ENCODE measurements at regions not wholly inside any gene's neighbourhood (a gene's known extent, or its start where the extent isn't known, plus 50 kb on each side); places are given as distances from the start of the nearest gene placed in this dataset.

- TF ChIP-seq CTCF (IDR thresholded peaks at IDR 0.05) (no peak), POLR2A (IDR thresholded peaks at IDR 0.05) (no peak)
These were observed 52.2 kb upstream of the GRHL3 start for GRCh38 chr1:24266998-24267397.
